ENCODE measurements at regions not wholly inside any gene's neighbourhood (a gene's known extent, or its start where the extent isn't known, plus 50 kb on each side); places are given as distances from the start of the nearest gene placed in this dataset.

DNA sequence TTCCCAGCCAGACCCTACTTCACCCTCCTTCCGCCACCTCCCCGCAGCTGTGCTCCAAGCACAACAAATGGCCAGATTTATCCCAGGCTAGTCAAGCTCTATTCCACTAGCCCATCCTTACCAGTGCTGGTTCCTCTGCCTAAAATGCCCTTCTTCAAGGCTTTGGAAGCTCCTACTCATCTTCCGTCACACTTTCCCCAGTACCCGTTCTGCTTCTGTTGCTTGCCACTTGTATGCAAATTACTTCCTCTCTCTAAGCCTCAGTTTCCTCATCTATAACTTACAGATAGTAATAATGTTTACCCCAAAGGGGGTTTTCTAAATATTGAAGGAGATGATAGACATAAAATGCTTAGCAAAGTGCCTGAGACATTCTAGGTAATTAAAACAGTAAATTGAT lies 193.1 kb downstream of the MAFB start:
- H3K4me3 Mint-ChIP-seq (ENCODE audit: low read depth): no peak overlapping the region
- H3K4me1 Mint-ChIP-seq (ENCODE audit: low read depth): no peaks in the 10 kb centered on the region
- no peak overlapping the region for H3K27ac Mint-ChIP-seq
- no peaks in the 10 kb centered on the region for H3K9me3 Mint-ChIP-seq (ENCODE audit: low read depth)
- TF ChIP-seq, protein P1, sequence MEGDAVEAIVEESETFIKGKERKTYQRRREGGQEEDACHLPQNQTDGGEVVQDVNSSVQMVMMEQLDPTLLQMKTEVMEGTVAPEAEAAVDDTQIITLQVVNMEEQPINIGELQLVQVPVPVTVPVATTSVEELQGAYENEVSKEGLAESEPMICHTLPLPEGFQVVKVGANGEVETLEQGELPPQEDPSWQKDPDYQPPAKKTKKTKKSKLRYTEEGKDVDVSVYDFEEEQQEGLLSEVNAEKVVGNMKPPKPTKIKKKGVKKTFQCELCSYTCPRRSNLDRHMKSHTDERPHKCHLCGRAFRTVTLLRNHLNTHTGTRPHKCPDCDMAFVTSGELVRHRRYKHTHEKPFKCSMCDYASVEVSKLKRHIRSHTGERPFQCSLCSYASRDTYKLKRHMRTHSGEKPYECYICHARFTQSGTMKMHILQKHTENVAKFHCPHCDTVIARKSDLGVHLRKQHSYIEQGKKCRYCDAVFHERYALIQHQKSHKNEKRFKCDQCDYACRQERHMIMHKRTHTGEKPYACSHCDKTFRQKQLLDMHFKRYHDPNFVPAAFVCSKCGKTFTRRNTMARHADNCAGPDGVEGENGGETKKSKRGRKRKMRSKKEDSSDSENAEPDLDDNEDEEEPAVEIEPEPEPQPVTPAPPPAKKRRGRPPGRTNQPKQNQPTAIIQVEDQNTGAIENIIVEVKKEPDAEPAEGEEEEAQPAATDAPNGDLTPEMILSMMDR (IDR thresholded peaks at IDR 0.05; ENCODE audit: unreplicated experiment): no peak
- H3K36me3 Mint-ChIP-seq (ENCODE audit: insufficient read depth): no peaks in the 10 kb centered on the region
- peaks cover 3% of the 10 kb centered on the region for H3K27me3 Mint-ChIP-seq
- no peak for DNase-seq (ENCODE audit: low spot score, unreplicated experiment)

DNA sequence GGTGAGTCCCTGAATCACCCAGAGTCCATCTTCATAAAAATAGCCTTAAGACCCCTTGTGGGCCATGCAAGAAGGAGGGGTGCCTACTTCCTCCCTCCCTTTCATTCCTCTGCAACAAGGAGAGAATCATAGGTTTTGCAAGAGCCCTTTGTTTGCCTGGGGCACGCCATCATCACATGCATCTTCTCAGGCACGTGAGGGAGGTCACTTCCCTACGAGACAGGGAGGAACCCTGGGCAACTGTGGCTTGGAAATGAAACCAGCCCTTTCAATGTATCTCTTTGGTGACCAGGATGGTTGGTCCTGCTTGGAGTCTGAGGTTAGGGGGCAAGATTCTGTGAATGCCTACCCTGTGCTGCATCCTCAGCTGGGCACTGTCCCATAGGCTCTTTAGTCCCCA lies 194.8 kb downstream of the MAFB start:
- no peak for DNase-seq (ENCODE audit: low spot score, unreplicated experiment)
- no peak overlapping the region for H3K27ac Mint-ChIP-seq
- no peaks in the 10 kb centered on the region for H3K9me3 Mint-ChIP-seq (ENCODE audit: low read depth)
- no peaks in the 10 kb centered on the region for H3K4me1 Mint-ChIP-seq (ENCODE audit: low read depth)
- H3K36me3 Mint-ChIP-seq (ENCODE audit: insufficient read depth): no peaks in the 10 kb centered on the region
- H3K27me3 Mint-ChIP-seq: peaks cover 3% of the 10 kb centered on the region
- TF ChIP-seq, protein P1 (IDR thresholded peaks at IDR 0.05; ENCODE audit: unreplicated experiment): no peak
- no peak overlapping the region for H3K4me3 Mint-ChIP-seq (ENCODE audit: low read depth)

DNA sequence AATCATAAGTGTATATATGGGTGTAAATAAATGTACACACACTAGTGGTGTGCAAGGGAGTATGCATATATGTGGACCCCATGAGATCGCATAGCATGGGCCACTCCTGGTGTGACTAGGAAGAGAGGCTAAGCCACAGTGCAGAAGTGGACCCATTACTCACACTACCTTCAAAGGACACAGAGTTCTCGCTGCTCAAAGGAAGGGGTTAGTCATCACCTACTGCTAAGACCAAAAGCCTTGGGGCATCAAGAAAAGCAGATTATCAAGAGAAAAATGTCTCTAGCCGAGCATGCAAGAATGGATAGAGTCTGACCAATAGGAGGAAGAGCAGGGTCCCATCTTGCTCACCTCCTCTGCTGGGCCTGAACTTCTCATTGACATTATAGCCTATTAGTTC lies 195.5 kb downstream of the MAFB start:
- no peak for DNase-seq (ENCODE audit: low spot score, unreplicated experiment)
- Mint-ChIP-seq H3K27ac (no peak overlapping the region), H3K27me3 (peaks cover 3% of the 10 kb centered on the region), H3K36me3 (ENCODE audit: insufficient read depth) (no peaks in the 10 kb centered on the region), H3K4me1 (ENCODE audit: low read depth) (no peaks in the 10 kb centered on the region), H3K4me3 (ENCODE audit: low read depth) (no peak overlapping the region), H3K9me3 (ENCODE audit: low read depth) (no peaks in the 10 kb centered on the region)
- TF ChIP-seq, protein P1 (IDR thresholded peaks at IDR 0.05; ENCODE audit: unreplicated experiment): no peak

DNA sequence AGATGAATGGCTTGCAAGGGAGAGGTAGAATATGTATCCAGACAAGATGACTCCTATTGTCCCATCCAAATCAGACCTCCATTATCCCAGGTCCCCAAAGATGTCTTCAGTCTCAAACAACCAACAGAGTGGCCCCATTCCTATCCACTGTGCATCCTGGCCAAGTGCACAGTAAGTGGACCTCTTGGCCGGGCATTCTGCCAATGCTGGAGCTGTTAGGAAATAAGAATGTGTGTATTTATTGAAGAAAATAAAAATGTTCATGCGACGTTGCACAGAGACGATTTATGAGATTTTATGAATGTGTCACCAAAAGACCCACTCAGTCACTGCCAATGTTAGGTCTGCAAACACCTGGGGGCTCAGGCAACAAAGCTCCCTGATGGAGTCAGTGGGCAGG lies 196.0 kb downstream of the MAFB start:
- no peak for DNase-seq (ENCODE audit: low spot score, unreplicated experiment)
- peaks cover 3% of the 10 kb centered on the region for H3K27me3 Mint-ChIP-seq
- no peaks in the 10 kb centered on the region for H3K4me1 Mint-ChIP-seq (ENCODE audit: low read depth)
- H3K36me3 Mint-ChIP-seq (ENCODE audit: insufficient read depth): no peaks in the 10 kb centered on the region
- no peak overlapping the region for H3K4me3 Mint-ChIP-seq (ENCODE audit: low read depth)
- H3K9me3 Mint-ChIP-seq (ENCODE audit: low read depth): no peaks in the 10 kb centered on the region
- TF ChIP-seq, protein P1 (IDR thresholded peaks at IDR 0.05; ENCODE audit: unreplicated experiment): no peak
- H3K27ac Mint-ChIP-seq: no peak overlapping the region

DNA sequence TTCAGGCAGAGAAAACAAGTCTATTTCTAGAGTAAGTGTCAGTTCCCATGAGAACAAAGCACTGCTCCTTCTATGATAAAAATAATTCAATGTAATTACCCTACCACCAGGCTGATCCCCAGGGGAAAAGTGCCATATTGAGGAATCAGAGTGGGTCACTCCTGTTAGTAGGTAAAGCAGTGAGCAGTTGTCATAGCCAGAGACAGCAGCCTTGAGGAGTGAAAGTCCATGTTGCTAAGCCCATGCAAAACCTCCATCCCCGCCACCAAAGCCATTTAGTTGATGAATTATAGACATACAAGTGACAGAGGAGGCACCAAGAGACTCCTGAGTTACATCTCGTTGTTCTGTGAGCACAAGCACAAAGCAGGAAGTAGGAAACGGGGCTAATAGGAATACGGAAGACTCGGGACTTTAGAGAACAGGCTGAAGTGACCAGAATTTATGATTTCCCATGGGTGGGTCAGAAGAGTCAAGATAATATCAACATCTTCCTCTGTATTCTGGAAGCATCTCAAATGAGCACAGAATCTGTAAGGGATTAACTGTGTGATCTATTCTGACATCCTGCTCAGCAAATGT lies 197.9 kb downstream of the MAFB start:
- Mint-ChIP-seq H3K27ac (no peak overlapping the region), H3K4me3 (ENCODE audit: low read depth) (no peak overlapping the region), H3K27me3 (peaks cover 3% of the 10 kb centered on the region), H3K4me1 (ENCODE audit: low read depth) (no peaks in the 10 kb centered on the region), H3K36me3 (ENCODE audit: insufficient read depth) (no peaks in the 10 kb centered on the region), H3K9me3 (ENCODE audit: low read depth) (no peaks in the 10 kb centered on the region)
- no peak for DNase-seq (ENCODE audit: low spot score, unreplicated experiment)
- TF ChIP-seq, protein P1 (IDR thresholded peaks at IDR 0.05; ENCODE audit: unreplicated experiment): no peak

All from progenitor cell of endocrine pancreas (in vitro differentiated cells).